HFFc6 (cell line): ENCODE measurements at regions not wholly inside any gene's neighbourhood (a gene's known extent, or its start where the extent isn't known, plus 50 kb on each side); places are given as distances from the start of the nearest gene placed in this dataset.

Experiments
- DNase-seq: peaks from one replicate; pipeline ENCODE4 v3.0.0-alpha.2; 2018
- H3K27ac Mint-ChIP-seq: 2 replicates; pipeline ENCODE4 v1.8.0; 2020; ENCODE audit warnings: mild to moderate bottlenecking, mixed read lengths
- H3K27me3 Mint-ChIP-seq: 2 replicates; pipeline ENCODE4 v1.8.0; 2021; ENCODE audit warnings: mild to moderate bottlenecking, moderate library complexity, mixed read lengths; ENCODE audit not compliant: insufficient read depth
- H3K36me3 Mint-ChIP-seq: 2 replicates; pipeline ENCODE4 v1.8.0; 2021; ENCODE audit warnings: low read depth, mixed read lengths
- H3K4me1 Mint-ChIP-seq: 2 replicates; pipeline ENCODE4 v1.8.0; 2020; ENCODE audit warnings: low read depth, mixed read lengths
- H3K4me3 Mint-ChIP-seq: 2 replicates; pipeline ENCODE4 v1.8.0; 2020; ENCODE audit warnings: mild to moderate bottlenecking, moderate library complexity, mixed read lengths
- H3K9me3 Mint-ChIP-seq: 2 replicates; pipeline ENCODE4 v1.8.0; 2020; ENCODE audit warnings: mild to moderate bottlenecking, mixed read lengths
- TF ChIP-seq, protein P1 (sequence below): fragments of 200-600 bp; sonication (generic); IDR thresholded peaks from 2 replicates; pipeline ENCODE4 v1.5.0; 2021; ENCODE audit warnings: antibody characterized with exemption, mild to moderate bottlenecking

DNA sequence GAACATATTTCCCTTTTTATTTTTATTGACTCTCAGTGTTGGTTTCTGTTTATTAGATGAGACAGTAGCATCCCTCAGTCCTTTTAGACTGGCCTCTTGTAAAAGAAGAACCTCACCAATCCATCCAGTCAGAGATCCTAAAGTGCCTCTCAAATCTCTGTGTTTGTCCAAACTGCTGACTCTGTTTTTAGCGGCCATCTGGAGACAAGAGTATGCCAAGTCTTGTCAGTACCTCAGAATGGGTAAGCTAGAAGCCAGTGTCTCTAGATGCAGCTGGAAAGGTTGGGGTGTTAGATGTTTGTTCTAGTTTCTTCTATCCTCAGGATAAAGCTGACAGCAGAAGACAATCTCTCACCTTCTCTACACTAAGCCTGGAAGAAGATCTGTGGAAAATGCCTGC lies 537.7 kb upstream of the ZNF385D start:
- H3K36me3 Mint-ChIP-seq = no peaks in the 10 kb centered on the region
- H3K4me1 Mint-ChIP-seq = no peaks in the 10 kb centered on the region
- DNase-seq = no peak

DNA sequence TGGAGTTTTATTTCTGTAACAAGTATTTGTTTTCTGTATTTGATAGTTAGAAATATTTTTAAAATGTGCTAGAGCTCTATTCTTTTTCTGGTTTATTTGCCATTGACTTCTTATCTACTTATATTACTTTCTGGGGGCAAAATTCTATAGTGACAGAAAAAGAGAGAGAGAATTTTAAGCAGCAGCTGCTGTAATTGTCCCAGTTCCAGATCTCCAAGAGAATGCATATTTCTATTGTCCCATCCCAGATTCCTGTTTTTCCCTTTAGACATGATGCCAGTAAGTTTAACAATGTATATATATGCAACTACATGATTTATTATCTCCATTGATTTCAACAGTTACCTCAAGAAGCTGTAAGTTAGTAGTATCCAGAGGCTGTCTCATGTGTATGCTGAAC lies 541.7 kb upstream of the ZNF385D start:
- no peaks in the 10 kb centered on the region for H3K36me3 Mint-ChIP-seq
- H3K27ac Mint-ChIP-seq = no peak overlapping the region
- H3K9me3 Mint-ChIP-seq = peaks cover 36% of the 10 kb centered on the region
- H3K27me3 Mint-ChIP-seq = no peaks in the 10 kb centered on the region
- H3K4me3 Mint-ChIP-seq = no peak overlapping the region
- no peak for DNase-seq
- no peaks in the 10 kb centered on the region for H3K4me1 Mint-ChIP-seq
- TF ChIP-seq, protein P1, sequence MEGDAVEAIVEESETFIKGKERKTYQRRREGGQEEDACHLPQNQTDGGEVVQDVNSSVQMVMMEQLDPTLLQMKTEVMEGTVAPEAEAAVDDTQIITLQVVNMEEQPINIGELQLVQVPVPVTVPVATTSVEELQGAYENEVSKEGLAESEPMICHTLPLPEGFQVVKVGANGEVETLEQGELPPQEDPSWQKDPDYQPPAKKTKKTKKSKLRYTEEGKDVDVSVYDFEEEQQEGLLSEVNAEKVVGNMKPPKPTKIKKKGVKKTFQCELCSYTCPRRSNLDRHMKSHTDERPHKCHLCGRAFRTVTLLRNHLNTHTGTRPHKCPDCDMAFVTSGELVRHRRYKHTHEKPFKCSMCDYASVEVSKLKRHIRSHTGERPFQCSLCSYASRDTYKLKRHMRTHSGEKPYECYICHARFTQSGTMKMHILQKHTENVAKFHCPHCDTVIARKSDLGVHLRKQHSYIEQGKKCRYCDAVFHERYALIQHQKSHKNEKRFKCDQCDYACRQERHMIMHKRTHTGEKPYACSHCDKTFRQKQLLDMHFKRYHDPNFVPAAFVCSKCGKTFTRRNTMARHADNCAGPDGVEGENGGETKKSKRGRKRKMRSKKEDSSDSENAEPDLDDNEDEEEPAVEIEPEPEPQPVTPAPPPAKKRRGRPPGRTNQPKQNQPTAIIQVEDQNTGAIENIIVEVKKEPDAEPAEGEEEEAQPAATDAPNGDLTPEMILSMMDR = no peak

More for the DNA sequence above, 537.7 kb upstream of the ZNF385D start:
- Mint-ChIP-seq H3K27ac (no peak overlapping the region), H3K4me3 (no peak overlapping the region), H3K27me3 (no peaks in the 10 kb centered on the region), H3K9me3 (peaks cover 39% of the 10 kb centered on the region)
- TF ChIP-seq, protein P1 = no peak

DNA sequence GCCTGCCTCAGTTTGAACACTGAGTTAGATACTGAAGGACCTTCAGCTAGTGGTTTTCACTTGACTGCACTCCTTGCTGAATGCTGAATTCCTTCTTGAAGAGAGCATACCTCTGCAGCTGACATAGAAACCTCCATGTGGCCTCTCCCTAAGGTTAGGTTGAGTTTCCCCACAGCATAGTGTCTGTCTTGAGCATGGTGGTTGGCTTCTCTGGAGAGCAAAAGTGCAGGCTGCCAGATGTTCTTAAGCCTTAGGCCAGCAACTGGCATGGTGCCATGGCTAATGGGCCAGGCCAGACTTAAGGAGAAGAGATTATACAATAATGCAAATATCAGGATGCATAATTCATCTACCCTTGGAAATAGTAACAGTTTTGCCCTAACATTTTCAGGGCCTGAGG lies 545.6 kb upstream of the ZNF385D start:
- no peak overlapping the region for H3K27ac Mint-ChIP-seq
- H3K4me3 Mint-ChIP-seq = no peak overlapping the region
- no peaks in the 10 kb centered on the region for H3K36me3 Mint-ChIP-seq
- H3K9me3 Mint-ChIP-seq = peaks cover 14% of the 10 kb centered on the region
- DNase-seq = no peak
- no peaks in the 10 kb centered on the region for H3K4me1 Mint-ChIP-seq
- TF ChIP-seq, protein P1 = no peak
- H3K27me3 Mint-ChIP-seq = no peaks in the 10 kb centered on the region

GRCh38 chr3:22297436-22297835 lies 546.4 kb upstream of the ZNF385D start:
- no peaks in the 10 kb centered on the region for H3K4me1 Mint-ChIP-seq
- H3K27me3 Mint-ChIP-seq = peaks cover 1% of the 10 kb centered on the region; the same call in 1 of the 2 replicates
- no peak overlapping the region for H3K4me3 Mint-ChIP-seq
- H3K9me3 Mint-ChIP-seq = peaks cover 14% of the 10 kb centered on the region
- H3K36me3 Mint-ChIP-seq = no peaks in the 10 kb centered on the region
- TF ChIP-seq, protein P1 = no peak
- no peak for DNase-seq
- H3K27ac Mint-ChIP-seq = no peak overlapping the region

GRCh38 chr3:22306454-22306853 lies 555.4 kb upstream of the ZNF385D start:
- H3K27ac Mint-ChIP-seq = no peak overlapping the region
- H3K36me3 Mint-ChIP-seq = no peaks in the 10 kb centered on the region
- TF ChIP-seq, protein P1 = no peak
- no peak overlapping the region for H3K4me3 Mint-ChIP-seq
- peaks cover 1% of the 10 kb centered on the region; the same call in 1 of the 2 replicates for H3K27me3 Mint-ChIP-seq
- no peak for DNase-seq
- H3K9me3 Mint-ChIP-seq = peaks cover 16% of the 10 kb centered on the region
- no peaks in the 10 kb centered on the region for H3K4me1 Mint-ChIP-seq

DNA sequence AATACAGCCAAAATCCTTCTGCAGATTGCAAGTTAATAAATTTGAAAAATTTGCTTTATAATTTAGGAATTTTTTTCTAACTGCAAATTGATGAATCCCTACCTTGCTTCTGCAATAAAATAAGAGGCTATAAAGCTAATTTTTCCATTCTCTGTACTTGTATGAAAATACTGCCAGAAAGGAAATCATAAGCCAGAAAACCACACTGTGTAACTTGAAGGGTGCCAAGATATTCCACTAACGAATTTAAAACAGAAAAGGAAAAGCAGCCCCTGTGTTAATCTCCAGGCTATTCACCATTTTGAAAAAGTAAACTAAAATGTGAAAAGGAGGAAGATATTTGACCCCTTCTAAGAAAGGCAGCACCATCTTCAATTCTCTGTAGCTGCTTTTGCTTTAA lies 557.9 kb upstream of the ZNF385D start:
- Mint-ChIP-seq H3K9me3 (peaks cover 26% of the 10 kb centered on the region), H3K27me3 (no peaks in the 10 kb centered on the region), H3K27ac (no peak overlapping the region), H3K36me3 (no peaks in the 10 kb centered on the region), H3K4me1 (no peaks in the 10 kb centered on the region), H3K4me3 (no peak overlapping the region)
- TF ChIP-seq, protein P1 = no peak
- no peak for DNase-seq
